ENCODE measurements at regions not wholly inside any gene's neighbourhood (a gene's known extent, or its start where the extent isn't known, plus 50 kb on each side); places are given as distances from the start of the nearest gene placed in this dataset.
"Not testable (repeated sequence)": the region's sequence is repeated elsewhere in the genome, so short reads cannot be mapped to it uniquely, and the experiment has no call there.

DNA sequence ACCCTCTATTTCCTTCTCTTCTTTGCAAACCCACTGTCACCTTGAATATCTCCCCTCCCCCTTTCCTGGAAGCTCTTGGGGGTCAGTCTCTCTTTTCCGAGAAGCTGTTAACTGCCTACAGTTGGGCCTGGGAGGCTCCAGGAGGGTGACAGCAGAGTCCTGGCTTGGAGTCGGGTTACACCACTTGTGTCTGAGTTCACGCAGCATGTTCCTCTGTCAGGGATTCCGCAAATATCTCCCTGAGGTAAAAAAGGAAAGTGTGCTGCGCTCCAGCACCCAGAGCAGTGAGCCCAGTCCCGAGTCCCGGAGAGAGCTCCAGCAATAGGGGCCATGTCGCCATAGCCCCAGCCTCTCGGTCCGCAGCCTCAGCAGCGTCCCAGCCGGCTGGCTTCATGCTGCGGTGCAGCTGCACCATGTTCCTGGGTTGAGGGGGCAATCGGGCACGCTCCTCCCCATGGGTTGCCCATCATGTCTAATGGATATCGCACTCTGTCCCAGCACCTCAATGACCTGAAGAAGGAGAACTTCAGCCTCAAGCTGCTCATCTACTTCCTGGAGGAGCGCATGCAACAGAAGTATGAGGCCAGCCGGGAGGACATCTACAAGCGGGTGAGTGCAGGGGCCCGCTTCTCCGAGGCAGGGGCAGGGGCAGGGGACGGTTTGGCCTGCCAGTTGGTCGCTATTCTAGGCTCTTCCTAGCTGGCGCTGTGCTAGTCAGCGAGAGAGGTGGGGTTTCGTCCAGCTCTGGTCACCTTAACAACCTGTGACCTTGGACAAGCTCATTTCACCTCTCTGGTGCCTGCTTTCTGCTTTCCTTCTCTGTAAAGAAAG is 101.3 kb upstream of the SEC22B start:
- TF ChIP-seq EZH2phosphoT487 (IDR thresholded peaks at IDR 0.05; ENCODE audit: borderline replicate concordance), result not testable (repeated sequence)
- TF ChIP-seq, protein P1, sequence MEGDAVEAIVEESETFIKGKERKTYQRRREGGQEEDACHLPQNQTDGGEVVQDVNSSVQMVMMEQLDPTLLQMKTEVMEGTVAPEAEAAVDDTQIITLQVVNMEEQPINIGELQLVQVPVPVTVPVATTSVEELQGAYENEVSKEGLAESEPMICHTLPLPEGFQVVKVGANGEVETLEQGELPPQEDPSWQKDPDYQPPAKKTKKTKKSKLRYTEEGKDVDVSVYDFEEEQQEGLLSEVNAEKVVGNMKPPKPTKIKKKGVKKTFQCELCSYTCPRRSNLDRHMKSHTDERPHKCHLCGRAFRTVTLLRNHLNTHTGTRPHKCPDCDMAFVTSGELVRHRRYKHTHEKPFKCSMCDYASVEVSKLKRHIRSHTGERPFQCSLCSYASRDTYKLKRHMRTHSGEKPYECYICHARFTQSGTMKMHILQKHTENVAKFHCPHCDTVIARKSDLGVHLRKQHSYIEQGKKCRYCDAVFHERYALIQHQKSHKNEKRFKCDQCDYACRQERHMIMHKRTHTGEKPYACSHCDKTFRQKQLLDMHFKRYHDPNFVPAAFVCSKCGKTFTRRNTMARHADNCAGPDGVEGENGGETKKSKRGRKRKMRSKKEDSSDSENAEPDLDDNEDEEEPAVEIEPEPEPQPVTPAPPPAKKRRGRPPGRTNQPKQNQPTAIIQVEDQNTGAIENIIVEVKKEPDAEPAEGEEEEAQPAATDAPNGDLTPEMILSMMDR (conservative IDR thresholded peaks at IDR 0.05; ENCODE audit: low read length), result not testable (repeated sequence)

All from Loucy (cell line).